GM19328 (cell line): ENCODE measurements at regions not wholly inside any gene's neighbourhood (a gene's known extent, or its start where the extent isn't known, plus 50 kb on each side); places are given as distances from the start of the nearest gene placed in this dataset.

Source experiments
- ATAC-seq: cut with Tn5 transposase; IDR thresholded peaks from one replicate; pipeline ENCODE4 v1.9.1; 2021; ENCODE audit warnings: mild to moderate bottlenecking, moderate library complexity; ENCODE audit not compliant: unreplicated experiment

DNA sequence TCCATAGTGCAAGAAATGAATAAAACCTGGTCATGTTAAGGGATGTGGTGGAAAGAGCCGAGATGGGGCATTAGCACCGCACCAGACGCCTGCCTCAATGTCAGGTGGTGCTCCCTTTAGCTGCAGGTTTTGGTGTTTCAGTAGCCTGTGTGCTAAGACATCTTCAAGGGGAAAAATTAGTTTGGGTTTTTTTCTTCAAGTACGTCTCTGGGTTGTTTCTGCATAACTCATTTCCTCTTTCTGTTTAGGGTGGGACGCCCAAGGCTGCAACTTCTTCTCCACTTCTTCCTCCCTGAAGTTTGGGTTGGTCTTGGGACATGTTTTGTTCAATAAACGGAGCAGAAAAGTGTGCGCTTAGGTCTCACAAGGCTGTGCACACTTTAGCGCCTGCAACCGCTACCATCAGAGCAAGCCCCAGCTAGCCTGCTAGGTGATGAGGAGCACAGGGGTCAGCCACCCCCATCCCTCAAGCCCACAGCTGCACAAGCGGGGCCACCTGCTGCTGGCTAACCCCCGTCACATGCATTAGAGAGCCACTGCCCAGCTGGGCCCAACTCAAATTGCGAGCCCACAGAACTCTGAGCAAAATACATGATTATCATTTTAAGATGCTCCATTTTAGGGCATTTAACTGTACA, 1495.7 kb downstream of the TBC1D22A start:
- no peak for ATAC-seq

DNA sequence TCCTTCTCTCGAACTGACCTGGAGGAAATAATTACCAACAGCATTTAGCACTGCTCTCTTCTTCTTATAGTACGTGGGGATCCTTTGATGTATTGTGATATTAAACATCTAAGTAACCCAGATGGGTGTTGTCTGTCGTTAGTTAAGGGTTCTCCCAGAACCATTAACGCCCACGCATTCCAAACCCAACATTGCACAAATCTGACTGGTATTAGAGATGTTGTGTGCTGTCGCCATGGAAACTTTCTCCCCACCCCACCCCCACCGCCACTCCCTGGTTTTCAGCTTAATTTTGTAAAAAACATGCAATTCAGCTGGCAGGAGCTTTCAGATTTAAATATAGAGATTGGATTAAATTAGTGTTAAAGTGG, 1495.2 kb downstream of the TBC1D22A start:
- ATAC-seq, result no peak

DNA sequence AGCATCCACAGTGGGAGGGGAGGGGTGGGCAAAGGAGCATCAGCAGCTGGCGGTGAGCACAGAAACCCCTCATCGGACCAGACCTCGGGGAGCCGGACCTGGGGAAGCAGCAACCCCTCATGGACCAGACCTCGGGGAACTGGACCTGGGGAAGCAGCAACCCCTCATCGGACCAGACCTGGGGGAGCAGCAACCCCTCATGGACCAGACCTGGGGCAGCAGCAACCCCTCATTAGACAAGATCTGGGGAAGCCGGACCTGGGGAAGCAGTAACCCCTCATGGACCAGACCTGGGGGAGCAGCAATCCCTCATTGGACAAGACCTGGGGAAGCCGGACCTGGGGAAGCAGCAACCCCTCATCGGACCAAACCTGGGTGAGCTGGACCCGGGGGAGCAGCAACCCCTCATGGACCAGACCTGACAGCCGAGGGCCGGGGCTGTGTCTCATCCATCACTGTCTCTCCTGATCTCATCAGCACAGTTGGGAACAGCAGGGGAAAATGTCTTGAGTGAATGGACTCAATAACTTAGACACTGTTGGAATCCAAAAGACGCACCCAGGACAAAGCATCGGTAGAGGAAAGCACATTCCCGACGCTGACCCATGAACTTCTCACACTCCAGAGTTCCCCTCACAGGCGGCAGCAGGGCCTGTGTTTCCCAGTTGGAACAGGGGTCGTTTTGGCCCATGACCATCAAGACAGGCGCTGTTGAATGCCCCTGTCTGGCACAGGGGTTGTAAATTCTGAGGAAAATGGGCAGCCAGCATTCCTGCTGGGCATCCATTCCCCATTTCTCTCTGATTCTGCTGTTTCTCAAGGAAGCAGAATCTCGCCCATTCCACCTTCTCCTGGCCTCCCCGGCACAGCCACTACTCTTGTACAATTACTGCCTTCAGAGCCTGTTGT, 1494.6 kb downstream of the TBC1D22A start:
- no peak for ATAC-seq

DNA sequence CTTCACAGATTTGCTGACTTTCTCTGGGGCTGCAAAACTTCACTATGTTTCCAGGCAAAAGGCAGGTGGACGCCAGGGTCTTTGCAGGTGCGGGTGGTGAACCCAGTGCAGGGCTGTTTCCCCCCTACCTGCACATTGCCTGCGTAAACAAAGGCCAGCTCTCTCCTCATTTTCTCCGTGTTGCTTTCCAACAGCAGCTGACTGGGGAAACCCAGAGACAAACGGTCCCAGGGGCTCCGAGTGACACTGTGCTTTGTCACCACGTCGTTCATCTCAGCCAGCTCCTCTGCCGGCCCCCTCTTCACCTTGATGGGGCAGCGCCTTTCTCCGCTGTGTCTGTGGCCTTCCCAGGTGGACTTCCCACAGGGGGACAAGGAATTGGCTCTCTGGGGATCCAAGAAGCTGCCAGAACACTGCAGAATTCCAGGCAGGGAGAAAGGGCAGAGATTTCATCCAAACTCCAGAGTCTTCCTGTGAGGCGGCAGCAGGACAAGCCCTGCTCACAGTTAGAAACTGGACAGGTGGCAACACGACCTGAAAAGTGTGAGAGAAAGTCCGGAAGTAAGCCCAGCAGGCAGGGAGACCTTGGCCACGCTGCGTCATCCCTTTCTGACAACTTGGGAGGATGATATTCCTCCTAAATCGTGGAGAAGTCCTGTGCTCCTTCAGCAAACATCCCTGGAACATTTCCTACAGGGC, 1493.7 kb downstream of the TBC1D22A start:
- ATAC-seq, result no peak

DNA sequence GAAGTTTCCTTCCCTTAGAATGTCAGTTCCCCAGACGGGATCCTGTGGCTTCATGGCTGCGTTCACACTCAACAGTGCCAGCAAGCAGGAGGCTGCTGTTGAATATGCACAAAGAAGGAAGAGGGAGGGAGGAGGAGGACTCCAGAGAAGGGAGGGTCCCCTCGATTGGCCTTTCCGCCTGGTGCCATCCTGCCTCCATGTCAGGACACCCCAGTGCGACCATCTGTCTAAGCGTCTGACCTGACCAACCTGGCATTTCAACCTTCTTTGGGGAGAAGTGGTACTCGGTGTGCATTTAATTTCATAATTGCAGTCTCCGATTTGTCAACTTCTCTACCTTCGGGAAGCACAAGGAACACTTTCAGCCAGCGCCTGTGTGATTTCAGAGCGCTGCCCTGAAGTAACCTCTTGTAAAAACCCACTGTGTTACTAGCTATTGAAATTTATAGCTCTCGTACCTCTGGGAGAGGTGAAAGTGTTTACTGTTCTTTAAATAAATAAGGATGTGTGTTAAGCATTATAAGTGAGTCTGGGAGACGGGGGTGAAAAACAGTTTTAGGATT, 1491.9 kb downstream of the TBC1D22A start:
- no peak for ATAC-seq

DNA sequence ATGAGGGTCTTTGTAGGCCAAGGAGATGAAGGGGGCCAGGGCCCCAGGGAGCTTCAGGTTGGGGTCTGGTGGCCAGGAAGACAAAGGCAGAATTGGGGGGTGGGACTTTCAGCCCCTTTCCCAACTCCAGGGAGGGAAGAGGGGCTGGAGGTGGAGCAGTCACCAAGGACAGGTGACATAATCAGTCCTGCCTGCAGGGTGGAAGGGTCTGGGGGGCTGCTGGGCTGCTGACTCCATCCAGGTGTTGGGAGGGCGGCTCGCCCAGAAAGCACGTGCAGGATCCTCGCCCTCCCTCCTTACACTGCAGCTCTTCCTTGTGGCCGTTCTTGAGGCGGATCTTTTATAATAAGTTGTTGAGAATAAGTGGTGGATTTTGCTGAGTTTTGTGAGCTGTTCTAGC, 1491.1 kb downstream of the TBC1D22A start:
- ATAC-seq, result no peak

DNA sequence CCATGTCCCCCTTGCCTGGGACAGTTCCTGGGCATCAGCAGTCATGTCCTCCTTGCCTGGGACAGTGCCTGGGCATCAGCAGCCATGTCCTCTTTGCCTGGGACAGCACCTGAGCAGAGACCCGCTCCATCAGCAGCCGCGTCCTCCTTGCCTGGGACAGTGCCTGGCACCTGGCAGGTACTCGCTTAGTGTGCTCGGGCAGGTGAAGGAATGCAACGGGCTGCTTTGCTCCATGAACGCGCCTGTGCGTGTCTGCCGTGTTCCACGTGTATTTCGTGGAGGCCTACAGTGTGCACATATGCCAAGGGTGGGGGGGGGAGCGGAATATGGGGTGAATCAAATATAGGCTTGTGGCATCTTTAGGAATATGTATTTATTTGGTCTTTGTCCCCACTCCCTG, 1490.7 kb downstream of the TBC1D22A start:
- no peak for ATAC-seq

DNA sequence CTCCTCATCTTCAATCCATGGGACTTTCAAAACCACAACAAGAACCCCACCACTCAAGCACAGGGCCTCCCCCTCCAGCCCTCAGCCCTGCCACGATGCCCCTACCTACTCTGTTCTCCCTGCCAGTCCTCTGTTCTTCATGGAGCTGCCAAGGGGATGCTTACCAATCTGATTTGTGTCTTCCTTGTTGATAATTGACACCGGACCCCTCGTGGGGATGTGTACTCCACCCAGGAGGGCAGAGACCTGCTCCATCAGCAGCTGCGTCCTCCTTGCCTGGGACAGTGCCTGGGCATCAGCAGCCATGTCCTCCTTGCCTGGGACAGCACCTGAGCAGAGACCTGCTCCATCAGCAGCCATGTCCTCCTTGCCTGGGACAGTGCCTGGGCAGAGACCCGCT, 1489.2 kb downstream of the TBC1D22A start:
- ATAC-seq, result no peak

DNA sequence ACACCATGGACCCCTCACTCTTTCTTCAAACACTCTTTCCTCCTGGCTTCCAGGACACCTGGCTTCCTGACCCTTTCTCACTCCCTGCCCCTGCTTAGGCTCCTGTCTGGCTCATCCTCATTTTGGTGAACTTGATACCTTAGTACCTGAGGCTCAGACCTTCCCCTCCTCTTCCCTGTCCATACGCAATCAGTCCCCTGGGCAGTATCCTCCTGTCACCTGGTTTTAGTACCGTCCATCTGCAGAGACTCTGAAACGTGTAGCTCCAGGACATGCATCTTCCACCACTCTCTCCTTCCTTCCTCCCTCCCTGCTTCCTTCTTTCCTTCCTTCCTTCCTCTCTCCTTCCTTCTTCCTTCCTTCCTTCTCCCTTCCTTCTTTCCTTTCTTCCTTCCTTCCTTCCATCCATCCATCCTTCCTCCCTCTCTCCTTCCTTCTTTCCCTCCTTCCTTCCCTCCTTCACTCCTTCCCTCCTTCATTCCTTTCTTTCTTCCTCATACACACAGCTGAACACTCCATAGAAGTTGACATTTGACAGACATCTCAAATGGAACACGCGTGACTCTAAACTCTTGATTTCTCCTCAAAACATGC, 1488.6 kb downstream of the TBC1D22A start:
- ATAC-seq, result no peak

DNA sequence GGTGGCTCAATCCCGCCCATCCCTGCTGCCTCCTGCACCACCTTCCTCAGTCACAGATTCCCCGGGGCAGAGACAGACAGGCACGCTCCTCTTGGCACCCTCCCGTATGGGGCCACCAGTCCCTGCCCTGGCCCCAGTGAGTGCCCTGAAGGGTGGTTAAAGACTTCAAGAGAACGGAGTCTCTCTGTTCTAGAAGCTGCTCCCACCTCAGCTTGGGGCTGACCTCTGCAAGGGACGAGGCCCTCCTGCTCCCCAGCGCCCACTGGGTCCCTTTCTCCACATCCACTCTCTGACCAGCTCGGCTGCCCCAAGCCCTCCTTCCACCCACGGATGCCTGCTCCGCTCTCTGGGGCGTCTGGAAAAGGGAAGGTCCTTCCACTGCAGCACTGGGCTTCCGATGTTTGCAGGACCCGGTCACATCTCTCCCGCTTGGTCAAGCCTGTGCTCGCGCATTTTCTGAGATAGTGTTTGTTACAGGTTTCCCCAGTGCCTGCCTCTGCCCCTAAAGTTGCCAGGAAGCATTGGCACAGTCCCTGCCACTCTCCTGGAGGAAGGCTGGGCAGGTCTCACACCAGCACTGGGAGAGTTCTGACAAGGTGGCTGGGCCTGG, 1487.9 kb downstream of the TBC1D22A start:
- ATAC-seq, result no peak

DNA sequence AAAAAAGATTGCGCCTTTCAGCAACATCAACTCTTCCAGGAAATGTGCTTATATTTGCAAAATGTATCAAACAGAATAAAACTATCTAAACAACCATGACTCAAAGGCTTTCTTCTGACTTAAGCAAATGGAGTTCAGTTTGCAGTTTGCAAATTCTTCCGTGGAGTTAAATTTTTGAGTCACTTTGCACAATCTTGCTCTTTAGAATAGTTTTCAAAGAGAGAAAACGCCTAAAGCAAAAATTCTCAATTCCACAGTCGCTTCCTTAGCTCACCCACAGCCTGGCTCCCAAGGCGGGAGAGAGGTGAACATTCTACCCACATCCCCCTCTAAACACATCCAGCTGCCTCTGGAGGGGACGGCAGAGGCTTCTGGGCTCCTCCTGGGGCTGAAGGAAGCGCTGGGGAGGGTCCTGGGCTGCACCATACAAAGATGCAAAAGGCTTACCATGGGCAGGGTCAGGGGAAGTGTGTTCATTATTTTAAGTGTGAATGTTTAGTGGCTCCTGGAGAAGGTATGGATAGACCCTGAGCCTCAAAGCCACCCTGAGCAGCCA, 1487.3 kb downstream of the TBC1D22A start:
- no peak for ATAC-seq

DNA sequence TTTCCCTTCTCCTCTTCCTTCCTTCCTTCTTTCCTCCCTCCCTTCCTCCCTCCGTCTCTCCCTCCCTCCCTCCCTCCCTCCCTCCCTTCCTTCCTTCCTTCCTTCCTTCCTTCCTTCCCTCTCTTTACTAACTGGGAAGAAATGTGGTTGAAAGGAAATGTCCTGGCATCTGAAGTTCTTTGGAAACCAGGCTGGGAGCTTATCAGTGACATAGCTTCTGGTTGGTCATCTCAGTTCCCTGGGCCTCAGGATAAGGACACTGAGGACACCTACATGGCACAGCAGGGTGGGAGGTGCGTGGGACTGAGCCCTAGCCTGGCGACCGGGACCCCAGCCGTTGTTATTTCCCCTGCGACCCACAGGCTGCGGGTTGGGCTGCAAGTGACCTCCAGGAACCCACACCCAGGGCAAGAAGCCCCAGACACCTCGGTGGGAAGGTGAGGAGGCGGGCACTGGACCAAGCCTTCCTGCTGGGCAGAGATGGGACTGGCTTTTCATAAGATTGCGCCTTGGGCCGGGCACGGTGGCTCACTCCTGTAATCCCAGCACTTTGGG, 1486.5 kb downstream of the TBC1D22A start:
- ATAC-seq, result no peak

DNA sequence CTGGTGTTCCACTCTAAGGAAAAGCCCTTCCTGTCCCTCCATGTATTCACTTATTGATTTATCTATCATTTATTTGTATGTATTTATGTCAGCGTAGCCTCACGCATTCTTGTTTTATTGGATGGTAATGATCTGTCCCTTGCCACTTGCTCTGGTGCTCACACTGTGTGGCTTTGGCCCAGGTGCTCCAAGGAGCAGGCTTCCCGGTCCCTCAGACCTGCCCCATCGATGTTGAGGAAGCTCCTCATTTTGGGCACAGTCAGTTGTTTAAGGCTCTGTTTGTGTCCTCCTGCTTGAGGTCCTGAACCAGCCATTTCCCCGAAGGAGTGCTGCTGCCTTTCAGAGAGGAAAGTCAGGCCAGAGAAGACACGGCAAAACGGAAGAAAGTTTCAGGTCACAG, 1485.4 kb downstream of the TBC1D22A start:
- no peak for ATAC-seq

DNA sequence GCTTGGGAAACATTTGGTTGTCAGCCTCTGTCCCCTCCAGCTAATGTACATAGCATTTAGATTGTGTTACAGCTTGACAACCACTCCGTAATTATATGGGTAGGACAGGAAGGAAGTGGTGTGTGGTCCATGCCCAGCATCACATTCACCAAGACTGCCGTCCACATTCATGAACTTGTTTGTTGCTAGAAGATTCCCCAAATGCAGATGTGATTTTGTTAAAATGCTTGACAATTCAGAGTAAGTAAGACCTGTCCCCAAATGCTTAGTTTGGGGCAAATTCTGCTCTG, 1482.7 kb downstream of the TBC1D22A start:
- ATAC-seq, result no peak

DNA sequence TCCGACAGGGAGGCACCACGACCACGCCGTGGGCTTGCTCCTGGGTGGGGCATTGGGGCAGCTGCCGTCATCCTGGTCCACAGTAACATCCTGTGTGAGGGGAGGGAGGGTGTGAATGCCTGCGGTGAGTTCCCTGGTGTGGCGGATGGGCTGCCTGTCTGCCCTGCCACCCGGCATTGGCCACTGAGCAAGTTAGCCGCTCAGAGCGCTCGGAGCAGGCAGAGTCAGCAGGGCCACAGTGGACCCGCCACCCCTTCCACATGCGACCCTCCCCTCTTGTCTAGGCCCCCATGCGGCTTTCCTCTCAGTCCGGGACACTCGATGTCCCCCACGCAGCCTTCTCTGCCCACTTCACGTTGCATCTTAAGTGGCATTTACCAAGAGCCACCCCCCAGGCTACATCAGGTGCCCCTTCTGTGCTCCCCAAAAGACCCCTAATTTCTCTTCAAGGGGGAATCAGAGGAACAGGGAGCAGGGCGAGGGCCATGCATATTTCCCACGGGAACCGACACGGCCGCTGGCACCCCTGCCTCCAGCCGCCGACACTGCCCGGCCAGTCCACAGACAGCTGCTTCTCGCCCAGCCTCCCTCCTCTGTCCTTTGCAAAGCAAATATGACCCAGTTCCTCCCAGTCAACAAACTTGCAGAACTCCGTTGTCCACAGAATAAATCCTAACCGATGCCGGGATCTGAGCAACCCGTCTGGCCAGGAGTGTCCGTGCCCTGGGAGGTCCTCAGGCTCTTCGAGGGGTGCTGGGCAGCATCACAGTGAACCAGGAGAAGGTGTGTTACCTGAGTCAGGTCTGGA, 1482.1 kb downstream of the TBC1D22A start:
- ATAC-seq, result no peak

DNA sequence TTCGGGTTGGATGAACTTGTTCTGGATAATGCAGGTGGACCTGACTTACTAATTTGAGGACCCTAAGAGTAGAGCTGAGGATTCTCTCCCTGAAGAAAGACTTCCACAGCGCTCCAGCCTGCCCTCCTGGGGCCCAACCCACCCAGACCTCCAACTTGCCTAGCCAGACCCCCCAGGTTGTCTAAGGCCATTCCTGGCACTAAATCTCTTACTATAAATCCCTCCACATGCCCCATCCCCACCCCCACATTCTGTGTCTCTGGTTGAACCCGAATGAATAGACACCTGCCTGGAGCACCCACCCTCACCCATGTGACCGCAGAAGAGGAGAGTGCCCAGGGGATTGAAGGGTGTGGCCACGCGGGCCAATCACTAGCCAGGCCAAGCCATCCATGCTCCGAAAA, 1480.0 kb downstream of the TBC1D22A start:
- ATAC-seq, result no peak

DNA sequence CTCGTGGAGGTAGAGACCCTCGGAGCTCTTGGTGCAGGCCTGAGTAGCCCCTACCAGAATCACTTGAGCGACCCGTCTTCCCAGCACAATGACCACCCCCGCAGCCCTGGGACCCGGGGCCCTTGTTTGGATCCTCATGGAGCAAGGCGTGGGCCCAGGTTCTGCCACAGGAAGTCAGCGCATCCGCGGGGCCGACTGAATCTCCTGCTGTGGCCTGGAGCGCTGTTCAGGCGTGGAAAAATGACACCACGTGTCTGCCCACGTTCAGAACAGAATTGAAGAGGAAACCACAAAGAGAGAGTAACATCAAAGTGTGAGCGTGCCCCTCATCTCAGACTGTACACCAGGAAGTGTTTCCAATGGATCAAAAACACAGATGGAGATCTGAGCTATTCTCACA, 1479.2 kb downstream of the TBC1D22A start:
- ATAC-seq, result no peak

DNA sequence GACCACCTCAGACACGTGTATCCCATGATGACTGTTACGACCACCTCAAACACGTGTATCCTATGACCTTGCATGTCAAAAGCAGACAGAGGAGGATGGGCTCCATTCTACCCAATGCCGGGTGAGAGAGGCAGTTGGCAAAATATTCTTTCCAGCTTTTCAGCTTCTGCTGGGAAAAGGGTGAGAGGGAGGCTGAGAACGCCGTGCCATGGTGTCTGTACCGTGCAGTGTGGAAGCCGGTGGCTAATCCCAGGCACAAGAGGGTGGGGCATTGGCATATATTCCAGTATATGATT, 1478.4 kb downstream of the TBC1D22A start:
- no peak for ATAC-seq

DNA sequence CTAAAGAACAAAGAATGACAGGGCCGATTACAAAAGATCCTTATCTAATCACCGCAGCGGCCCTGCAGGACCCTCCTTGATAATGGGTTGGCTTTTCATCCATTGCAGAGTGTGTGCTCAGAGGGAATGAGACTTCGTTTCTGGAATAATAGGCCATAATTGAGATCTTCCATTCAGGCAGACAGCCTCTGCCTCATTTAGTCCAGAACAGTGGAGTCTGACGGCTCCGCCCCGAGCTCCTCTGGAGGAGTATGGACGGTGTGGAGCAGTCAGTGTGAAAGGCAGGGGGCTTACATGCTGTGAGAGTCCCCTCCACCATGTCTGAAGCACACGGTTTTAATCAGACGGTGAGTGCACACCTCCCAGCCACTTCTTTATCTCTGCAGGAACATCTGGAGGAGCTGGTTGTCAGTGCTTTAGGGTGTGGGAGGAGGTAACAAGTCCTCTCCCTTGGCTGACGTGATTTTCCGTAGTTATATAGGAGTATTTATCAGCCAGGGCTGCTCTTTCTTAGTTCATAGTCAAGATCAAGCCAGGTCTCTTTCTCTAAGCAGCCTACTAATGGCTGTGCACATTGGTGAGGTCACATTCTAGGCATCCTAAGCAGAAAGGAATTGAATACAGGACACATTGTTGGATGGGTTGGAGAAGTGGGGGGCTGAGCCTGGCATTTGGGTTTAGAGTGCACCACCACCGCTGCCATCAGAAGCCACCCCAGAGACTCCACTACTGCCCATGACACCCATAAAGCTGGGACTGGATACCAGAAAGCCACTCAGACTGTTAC, 1477.9 kb downstream of the TBC1D22A start:
- ATAC-seq, result no peak
